HG02623 (cell line): ENCODE measurements at regions not wholly inside any gene's neighbourhood (a gene's known extent, or its start where the extent isn't known, plus 50 kb on each side); places are given as distances from the start of the nearest gene placed in this dataset.
"Not testable (repeated sequence)": the region's sequence is repeated elsewhere in the genome, so short reads cannot be mapped to it uniquely, and the experiment has no call there.

Source experiments
- ATAC-seq: cut with Tn5 transposase; IDR thresholded peaks from one replicate; pipeline ENCODE4 v1.9.1; 2021; ENCODE audit warnings: moderate library complexity; ENCODE audit not compliant: unreplicated experiment

DNA sequence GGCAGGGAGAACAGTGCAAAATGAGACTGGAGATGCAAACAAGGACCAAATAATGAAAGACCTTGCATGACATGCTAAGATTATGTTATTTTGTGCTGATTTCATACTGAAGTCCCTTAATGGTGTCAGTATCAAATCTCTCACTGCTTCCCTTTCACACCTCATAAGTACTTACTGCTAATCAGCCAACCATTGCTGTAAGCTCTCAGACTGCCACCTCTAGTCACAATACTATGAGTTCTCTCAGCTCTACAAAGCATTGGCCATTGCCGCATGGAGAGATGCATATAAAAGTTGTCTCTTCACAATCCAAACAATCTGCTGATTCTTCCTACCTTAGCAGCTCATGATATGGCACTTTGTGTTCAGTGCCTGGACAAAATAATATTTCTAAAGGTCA, 375.4 kb downstream of the LTN1 start:
- no peak for ATAC-seq

DNA sequence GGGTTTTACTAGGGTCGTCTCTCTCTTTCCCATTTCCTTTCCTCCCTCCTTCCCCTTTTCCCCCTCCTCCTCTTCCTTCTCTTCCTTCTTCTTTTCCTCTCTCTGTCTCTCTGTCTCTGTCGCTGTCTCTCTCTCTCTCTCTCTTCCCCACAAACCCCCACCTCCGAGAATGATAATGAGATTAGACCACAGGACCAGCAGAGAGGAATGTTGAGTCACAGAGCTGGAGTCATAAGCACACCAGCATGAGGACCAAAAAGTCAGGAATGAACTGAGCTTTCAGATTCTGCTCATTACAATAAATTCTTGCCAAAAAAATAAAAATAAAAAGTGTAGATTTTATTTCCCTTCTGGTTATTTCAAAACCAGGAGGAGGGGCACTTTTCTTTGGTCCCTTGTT, 377.4 kb downstream of the LTN1 start:
- ATAC-seq: no peak

DNA sequence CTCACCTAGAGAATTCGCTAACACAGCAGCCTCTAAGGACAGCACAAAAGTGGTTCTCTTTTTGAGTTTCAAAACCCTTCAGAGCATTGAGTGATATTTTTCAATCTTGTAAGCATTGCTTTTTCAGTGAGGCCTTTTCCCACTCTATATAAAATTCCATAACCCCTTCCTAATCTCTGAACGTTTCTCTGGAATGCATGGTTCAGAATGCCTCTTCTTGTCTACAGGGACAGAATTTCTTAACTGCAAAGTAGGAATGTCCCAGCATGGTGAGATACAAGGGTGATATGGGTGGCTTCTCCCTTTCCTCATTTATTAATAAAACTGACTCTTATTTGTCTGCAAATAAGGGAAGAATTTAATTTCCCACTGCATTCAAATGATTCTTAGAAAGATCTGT, 377.9 kb downstream of the LTN1 start:
- ATAC-seq: no peak

DNA sequence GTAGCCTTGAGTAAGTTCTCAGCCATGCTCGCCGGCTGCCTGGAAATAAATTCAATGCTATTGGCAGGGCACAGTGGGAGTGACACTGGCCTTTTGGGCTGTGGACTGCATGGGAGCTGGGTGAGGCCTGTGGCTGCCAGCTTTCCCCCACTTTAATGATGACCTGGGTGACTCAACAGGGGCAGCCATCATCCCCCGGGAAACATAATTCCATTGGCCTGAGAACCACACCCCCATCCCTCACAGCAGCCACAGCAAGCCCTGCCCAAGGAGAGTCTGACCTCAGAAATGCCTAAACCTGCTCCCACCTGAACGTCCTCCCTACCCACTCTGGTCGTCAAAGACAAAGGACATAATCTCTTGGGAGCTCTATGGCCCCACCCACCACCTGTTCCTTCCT, 384.0 kb downstream of the LTN1 start:
- no peak for ATAC-seq

DNA sequence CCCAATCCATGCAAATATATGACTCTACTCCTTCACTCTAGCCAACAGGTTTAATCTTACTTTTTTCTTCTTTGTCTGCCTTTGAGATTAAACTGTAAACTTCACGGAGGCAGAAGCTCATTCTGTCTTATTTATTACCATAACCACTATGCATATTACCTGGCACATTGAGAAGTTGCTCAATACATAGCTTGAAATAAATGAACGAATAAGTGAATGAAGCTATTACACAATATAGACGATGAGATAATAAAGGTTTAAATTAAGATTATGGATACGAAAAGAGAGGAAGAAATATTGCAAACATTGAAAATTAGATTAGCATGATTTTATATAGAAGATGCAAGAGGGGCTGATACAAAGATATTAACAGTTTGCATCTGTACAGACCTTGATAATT, 385.1 kb downstream of the LTN1 start:
- no peak for ATAC-seq

DNA sequence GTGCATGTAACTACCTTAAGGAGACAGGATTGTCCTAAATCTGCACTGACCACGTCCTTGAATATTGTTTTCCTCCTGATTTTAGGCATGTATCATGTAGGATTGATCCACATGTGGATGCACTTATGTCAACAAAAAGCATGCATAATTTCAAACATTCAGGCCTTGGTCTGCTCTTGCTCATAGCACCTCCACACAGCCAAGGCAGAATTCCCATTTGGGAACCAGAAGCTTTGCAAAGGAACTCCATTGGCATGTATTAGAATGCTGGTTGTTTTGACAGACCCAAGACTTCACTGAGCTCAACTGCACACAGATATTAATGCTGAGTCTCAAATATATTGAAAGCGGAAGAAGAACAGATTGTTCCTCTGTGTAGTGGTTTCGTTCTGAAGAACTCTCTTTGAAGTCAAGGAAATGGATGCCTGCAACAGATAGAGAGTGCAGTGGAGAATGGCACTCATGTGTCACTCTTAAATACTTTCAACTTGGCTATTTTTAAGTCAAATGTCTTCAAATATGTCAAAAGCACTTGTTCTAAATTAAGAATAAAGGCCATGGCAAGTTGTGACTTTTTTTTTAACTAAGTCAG, 387.6 kb downstream of the LTN1 start:
- ATAC-seq: peak; percentile 95

DNA sequence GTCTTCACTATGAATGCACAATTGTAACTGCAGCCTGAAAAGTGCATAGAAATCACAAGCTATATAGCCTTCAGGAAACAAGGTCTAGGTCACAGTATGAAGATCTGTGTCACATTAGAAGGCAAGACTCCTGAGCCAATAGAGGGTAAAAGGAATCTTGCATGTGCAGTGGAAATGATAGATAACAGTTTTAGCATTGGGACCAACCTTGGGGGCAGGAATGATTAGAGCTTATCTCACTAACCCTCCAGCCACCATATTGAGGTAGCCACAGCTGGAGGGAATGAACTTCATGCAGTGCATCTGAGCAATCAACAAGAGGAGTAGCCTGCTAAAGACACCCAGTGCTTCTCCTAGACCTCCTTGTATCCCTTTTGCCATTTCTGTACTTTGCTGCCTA, 390.1 kb downstream of the LTN1 start:
- no peak for ATAC-seq

DNA sequence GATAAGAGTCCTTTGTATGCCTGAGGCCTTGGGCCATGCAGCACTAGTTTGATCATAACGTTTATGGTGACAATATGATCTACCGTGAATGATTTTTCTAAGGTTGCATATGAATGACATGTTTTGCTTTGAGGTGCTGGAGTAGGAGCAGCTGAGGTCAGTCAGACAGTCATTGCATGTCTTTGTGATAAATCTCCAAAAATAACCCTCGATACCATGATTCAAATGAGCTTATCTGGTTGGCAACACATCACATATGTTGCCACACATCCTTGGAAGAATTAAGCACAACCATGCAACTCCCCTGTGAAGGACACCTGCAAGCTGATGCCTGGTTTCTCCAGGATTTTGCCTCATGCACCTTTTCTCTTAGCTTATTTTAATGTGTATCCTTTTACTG, 394.5 kb downstream of the LTN1 start:
- ATAC-seq: no peak

DNA sequence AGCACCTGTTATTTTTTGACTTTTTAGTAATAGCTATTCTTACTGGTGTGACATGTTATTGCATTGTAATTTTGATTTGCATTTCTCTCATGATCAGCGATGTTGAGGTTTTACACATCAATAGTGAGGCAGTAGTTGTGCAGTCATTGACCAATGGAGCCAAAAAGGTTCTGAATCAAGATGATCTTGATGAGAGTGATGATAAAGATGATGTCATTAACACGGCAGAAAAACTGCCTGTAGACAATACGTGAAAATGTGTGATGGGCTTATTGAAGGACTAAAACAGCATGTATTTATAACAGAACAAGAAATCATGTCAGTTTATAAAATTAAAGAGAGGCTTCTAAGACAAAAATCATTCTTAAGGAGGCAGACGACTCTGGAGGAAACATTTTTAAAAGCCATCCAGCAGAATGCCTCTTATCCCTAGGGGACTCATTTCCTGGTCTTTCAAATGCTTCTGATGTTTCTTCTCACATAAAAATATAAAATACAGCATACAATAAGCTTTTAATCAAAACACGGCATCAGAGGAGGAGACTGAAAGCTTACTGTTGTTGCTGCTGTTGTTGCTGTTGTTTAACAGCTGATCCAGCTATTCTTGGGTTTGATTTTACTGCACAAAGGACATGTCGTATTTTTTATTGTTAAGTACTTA, 400.3 kb downstream of the LTN1 start:
- ATAC-seq: no peak

DNA sequence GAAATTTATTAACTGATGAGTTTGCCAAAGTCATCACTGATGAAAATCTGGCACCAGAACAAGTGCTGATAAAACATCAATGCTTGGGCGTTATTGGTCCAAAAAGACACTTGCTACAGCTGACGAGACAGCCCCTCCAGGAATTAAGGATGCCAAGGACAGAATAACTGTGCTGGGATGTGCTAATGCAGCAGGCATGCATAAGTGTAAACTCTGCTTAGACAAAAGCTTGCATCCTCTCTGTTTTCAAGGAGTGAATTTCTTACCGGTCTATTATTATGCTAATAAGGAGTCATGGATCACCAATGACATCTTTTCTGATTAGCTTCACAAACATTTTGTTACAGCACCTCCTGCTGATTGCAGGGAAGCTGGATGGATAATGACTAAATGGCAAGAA, 402.0 kb downstream of the LTN1 start:
- ATAC-seq: no peak

DNA sequence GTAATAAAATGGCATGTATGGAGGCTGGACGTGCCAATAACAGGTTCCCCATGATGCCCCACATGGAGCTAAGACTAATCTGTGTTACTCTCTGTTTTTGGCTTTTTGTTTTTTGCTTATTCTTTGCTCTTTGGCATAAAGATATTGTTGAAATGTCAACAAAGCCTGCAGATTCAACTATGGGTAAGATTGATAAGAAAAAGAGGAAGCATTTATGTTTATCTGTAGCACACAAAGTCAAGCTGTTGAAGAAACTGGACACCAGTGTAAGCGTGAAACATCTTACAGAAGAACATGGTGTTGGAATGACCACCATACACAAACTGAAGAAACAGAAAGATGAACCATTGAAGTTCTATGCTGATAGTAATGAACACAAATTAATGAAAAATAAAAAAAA, 402.7 kb downstream of the LTN1 start:
- no peak for ATAC-seq

DNA sequence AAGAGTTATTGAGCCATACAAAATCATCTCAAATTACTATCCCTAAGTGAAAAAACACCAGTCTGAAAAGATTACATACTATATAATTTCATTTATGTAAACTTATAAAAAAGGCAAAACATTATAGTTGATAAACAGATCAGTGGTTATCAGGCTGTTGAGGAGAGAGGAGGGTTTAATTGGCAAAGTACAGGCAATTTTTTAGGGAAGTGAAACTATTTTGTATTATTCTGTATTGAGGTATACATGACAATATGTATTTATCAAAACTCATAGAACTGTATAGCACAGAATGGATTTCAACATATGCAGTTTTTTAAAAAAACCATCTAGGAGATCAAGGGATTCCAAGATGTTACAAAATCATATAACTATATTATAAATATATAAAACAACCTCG, 403.7 kb downstream of the LTN1 start:
- no peak for ATAC-seq

DNA sequence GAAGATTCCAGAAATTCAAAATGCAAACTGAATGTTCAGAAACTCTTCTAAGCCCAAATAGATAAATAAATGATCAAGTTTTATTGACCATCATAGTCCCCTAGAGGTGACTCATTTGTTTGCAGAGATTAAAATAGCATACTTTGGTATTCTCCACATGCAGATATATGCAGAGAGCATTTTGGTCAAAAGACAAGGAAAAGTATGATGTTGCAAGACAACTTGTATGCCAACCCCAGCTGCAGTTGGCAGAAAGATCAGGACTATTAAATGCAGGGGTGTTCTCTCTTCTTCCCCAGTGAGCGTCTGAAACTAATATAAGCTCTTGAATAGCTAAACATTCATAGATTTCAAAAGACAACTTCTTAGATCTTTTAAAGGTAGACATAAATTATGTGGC, 404.9 kb downstream of the LTN1 start:
- ATAC-seq: no peak

DNA sequence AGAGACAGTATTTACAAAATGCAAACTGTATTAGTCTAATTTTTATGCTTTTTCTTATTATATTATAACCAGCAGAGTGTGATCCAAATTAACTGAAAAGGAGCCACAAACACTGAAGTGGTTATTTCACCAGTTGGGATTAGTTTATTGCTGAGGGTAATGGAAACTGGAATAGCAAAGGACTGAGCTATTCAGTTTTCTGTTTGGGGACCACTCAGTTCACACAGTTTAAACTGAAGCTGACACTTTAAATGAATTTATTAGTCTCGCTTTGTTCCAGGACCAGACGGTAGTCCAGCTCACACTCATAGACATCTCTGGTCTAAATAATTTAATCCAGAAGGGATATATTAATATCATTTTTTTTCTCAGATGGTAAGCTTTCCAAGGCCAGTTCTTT, 410.7 kb downstream of the LTN1 start:
- no peak for ATAC-seq

DNA sequence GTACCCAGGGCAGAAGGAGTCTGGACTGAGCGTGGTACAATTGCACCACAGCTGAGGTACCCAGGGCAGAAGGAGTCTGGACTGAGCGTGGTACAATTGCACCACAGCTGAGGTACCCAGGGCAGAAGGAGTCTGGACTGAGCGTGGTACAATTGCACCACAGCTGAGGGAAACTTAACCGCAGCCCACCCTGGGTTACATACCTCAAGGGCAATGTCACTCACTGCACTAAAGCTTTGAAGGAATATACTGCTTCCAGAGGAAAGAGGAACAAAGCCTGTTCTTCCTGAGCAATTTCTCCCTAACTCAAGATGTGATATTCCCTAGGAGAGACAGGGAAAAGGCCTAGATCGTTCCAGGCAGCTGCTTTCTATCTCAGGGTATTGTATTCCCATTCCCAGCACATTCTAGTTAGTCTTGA, 411.4 kb downstream of the LTN1 start:
- ATAC-seq: not testable (repeated sequence)

DNA sequence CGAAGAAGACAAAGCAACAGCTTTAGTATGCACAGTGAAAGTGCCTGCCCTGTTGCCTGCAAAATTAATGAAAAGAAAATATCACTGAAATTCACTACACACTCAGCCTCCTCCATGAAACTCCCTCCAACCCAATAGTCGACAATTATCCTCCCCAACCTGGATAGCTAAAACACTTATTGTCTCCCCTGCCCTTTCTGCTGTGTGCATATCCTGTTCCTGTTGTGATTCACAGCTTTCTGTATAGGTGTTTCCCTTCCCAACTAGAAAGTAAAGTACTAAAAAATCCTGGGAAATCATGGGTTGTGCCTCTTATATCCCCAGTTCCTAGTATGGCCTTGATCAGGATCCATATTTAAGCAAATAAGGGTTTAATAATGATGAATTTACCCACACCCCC, 412.1 kb downstream of the LTN1 start:
- ATAC-seq: no peak

DNA sequence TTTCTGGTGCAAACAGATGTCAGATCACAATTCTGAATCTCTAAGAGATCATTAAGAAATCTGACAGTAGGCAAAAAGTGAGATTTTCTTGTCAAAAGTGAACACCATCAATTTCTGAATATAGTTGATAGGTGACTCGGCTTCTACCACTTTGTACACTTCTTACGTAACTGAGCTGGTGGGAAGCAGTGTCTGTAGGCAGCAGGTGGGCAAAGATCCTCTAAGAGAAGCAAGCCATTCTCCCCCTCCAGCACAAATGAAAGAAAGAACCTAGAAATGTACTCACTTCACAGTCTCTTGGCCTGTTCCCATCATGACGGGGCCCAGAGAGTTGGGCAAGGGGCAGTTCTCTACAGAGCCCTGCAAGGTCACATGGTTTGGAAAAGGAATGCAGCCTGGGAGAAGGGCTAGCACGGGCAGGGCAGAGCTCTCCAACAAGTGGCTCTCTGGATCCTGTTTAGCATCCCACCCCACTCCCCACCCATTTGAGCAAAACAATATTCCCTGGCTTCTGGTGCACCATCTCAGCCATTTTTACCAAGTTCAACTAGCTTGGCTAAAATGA, 412.6 kb downstream of the LTN1 start:
- ATAC-seq: no peak

DNA sequence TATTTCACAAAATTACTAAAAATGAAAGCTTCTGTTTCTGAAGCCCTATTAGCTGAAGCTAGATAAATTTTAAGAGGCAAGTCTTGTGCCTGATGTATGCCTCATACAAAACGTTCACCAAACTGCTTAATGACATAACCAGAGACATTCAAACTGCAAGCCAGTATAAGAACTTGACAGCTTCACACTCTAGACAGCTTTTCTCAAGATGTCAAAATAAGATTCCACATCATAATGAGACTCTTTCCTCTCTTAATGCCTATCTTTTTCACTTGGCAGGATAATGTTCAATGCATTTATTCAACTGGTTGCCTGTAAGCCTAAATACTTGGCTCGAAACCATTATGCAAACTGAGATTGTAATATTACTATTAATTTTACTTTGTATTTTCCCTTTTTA, 424.0 kb downstream of the LTN1 start:
- no peak for ATAC-seq

DNA sequence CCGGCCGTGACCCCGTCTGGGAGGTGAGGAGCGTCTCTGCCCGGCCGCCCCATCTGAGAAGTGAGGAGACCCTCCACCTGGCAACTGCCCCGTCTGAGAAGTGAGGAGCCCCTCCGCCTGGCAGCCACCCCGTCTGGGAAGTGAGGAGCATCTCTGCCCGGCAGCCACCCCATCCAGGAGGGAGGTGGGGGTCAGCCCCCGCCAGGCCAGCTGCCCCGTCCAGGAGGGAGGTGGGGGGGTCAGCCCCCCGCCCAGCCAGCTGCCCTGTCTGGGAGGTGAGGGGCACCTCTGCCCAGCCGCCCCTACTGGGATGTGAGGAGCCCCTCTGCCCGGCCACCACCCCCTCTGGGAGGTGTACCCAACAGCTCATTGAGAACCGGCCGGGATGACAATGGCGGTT, 428.7 kb downstream of the LTN1 start:
- ATAC-seq: not testable (repeated sequence)

DNA sequence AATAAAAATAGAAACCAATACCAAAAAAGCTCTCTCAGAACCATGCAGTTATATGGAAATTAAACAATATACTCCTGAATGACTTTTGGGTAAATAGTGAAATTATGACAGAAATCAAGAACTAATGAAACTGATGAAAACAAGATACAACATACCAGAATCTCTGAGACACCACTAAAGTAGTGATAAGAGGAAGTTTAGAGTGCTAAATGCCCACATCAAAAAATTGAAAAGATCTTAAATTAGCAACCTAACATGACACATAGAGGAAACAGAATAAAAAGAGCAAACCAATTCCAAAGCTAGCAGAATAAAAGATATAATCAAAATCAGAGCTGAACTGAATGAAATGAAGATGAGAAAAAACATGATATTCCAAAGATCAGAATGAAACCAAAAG, 430.9 kb downstream of the LTN1 start:
- no peak for ATAC-seq

DNA sequence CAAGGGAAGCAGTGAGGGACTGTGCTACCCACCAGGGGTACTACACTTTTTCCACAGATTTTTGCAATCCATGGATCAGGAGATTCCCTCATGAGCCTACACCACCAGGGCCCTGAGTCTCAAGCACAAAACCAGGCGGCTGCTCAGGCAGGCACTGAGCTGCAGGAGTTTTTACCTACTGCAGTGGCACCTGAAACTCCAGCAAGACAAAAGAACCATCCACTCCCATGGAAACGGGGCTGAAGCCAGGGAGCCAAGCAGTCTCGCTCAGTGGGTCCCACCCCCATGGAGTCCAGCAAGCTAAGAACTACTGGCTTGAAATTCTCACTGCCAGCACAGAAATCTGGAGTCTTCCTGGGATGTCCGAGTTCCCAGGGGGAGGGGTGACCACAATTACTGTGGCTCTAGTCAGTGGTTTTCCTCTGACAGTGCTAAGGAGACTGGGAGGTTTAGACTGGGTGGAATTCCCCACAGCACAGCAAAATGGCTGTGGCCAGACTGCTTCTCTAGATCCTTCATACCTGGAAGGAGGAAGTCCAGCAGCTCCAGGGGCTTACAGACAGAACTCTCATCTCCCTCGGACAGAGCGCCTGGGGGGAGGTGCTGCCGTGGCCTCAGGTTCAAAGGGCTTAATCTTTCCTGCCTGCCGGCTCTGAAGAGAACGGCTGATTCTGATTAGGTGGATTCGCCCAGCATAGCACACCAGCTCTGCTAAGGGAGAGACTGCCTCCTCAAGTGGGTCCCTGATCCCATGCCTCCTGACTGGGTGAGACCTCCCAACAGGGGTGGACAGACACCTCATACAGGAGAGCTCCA, 437.8 kb downstream of the LTN1 start:
- no peak for ATAC-seq
